ENCODE measurements at regions not wholly inside any gene's neighbourhood (a gene's known extent, or its start where the extent isn't known, plus 50 kb on each side); places are given as distances from the start of the nearest gene placed in this dataset.

DNA sequence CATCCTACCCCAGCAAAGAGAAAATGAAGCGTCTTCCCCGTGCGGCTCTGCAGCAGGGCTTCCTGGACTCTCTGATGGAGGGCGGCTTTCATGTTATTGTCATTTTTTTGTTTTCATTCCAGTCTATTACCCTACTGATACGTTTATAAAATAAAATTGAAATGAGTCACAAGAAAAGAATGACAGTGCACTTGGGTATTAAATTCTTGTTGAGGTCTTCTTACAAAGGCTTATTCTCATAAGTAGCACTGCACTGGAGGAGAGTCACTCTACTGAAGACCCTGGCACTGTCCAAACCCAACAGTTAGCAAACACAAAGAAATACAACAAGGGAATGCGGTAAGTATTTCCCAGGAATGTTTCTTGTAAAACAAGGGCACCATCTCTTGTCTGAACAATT is 379.3 kb downstream of the MAFB start:
- no peak for DNase-seq (ENCODE audit: low spot score)
- in situ Hi-C loops (cut with HindIII; ENCODE audit: low sequenced_read_pairs), result no loop called here

DNA sequence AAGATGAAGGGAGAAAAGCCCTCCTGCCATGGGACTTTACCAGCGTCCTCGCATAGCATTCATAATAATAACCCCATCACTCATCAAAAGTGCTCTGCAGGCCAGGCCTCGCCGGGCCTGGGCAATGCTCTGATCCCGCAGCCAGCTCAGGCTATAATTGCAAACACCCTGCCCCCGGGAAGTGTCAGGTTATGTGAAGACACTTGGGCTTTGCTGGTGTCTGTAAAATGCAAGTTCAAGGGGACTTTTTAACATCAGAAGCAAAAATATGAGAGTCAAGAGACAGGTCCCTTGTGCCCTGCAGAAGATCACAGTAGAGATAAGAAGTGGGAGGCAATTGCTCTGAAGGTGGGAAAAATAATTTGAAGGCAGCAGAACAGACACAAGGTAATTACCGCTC is 381.0 kb downstream of the MAFB start:
- DNase-seq (ENCODE audit: low spot score), result no peak
- in situ Hi-C loops (cut with HindIII; ENCODE audit: low sequenced_read_pairs), result no loop called here

GRCh38 chr20:40307268-40307667 is 381.8 kb downstream of the MAFB start:
- DNase-seq (ENCODE audit: low spot score), result no peak
- in situ Hi-C loops (cut with HindIII; ENCODE audit: low sequenced_read_pairs), result no loop called here

- DNase-seq (ENCODE audit: low spot score), result no peak
- in situ Hi-C loops (cut with HindIII; ENCODE audit: low sequenced_read_pairs), result no loop called here
Observed at GRCh38 chr20:40305303-40305702, 383.7 kb downstream of the MAFB start.

DNA sequence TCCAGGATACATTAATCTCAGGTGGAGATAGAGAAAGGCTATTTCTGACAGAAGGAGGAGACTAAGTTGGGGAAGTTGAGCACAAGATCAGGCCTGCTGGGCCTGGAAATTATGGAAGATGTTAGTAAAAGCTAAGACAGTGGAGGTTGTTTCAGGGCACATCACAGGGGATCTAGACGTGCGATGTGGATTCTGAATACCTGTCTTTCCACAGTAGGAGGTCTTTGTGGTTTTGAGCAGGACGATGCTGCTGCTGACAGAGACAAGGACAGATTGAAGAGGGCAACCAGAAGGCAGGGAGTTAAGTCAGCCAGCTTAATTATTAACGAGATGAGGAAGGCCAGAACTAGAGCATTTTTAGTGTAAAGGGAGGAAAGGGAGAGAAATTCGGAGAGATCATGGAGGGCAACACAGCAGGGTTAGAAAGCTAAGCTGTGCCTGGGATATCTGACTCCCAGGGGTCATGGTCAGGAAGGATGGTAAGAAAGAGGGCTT is 384.9 kb downstream of the MAFB start:
- DNase-seq (ENCODE audit: low spot score), result no peak
- in situ Hi-C loops (cut with HindIII; ENCODE audit: low sequenced_read_pairs), result no loop called here

DNA sequence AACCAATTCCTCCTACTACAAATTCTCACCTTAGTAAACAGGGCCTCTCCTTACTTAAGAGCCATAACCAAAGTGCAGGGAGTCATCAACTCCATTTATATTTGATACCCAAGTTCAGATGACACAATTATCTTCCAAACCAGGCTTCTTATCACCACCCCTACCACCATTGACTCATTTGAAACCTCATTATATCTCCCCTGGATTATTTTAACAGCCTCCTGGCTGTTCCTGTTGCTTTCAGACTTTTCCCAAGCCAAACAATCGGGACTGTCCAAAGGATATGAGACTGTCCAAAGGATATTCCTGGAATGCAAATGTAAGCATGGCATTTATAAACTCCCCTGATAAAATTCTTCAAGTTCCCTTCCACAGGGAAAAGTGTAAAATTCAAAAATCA is 394.3 kb downstream of the MAFB start:
- in situ Hi-C loops (cut with HindIII; ENCODE audit: low sequenced_read_pairs), result no loop called here
- DNase-seq (ENCODE audit: low spot score), result no peak

DNA sequence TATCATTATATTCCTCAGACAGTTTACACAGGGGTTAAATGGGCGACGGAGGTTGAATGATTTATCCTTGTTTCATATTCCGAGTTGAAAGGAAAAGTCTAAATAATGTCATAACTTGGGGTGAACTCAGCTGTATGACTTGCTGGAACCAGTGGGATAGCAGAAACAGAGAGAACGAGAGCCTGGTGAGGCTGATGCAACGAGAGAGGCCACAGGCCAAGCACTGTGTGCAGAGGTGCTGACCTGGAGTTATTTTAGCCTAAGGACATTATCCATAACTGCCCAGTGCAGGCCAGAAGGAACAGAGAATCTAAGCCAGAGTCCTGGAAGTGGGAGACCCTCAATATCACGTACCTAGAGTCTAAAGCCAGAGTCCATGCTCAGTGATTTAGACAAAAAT is 394.9 kb downstream of the MAFB start:
- in situ Hi-C loops (cut with HindIII; ENCODE audit: low sequenced_read_pairs), result no loop called here
- no peak for DNase-seq (ENCODE audit: low spot score)

DNA sequence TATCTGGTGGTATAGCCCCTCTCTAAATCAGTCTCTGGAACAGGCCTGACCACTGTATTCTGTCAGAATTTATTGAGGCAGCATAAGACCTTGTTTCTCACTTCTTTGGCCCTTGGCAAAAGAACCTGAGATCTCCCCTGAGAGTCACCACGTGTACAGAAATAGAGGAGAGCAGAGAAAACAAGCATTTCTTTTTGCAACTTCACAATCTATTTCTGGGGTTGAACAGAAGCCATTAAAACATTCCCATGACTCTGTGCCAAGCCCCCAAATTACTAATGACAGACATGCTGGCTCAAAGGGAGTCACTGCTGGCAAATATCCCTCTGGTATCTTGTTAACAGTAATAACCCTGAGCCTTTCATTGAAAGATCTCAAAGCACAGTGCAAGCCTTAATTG is 395.3 kb downstream of the MAFB start:
- in situ Hi-C loops (cut with HindIII; ENCODE audit: low sequenced_read_pairs), result no loop called here

GRCh38 chr20:40291493-40292135 is 397.4 kb downstream of the MAFB start:
- no peak for DNase-seq (ENCODE audit: low spot score)
- in situ Hi-C loops (cut with HindIII; ENCODE audit: low sequenced_read_pairs), result no loop called here

More for the DNA sequence above, 395.3 kb downstream of the MAFB start:
- no peak for DNase-seq (ENCODE audit: low spot score)

DNA sequence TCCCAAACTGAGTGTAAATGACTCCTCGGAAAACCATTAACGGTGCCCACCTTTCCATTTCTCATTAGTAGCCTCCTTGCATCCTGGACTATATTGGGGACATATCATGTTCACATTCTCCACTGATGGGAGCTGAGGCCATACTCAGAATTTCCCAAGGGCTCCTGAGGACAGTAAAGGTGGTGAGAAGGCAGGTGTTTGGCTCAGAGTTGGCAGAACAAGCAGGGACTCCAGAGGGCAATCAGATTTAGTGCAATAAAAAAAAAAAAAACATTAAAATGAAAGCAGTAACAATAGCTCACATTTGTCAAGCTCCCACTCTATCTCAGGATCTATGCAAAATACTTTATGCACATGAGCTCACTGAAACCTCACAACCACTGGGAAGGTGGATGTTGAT is 401.4 kb downstream of the MAFB start:
- DNase-seq (ENCODE audit: low spot score), result no peak
- in situ Hi-C loops (cut with HindIII; ENCODE audit: low sequenced_read_pairs), result no loop called here

DNA sequence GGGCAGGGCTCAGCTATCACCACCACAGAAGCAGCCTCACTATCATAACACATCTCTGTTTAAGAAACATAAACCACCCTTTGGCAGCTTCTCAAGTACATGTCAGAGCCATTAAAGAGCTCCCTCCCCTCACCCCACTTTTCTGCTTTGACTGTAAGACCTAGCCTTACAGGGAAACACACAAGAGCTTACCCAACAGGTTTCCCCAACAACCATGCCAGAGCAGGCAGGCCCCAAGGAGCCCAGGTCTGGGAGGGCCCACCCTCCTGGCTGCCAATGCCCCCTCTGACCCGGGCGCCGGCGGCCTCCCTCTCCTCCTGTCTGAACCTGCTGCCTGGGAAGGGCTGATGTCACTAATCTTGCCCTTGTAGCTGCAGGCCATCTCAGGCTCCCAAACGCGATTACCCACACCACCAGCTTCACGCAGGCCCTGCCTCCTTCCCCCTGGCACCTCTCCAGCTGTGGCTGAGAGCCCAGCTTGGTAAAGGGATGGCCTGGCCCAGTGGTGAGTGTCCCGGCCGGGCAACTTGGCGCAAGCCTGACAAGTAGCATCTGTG is 402.0 kb downstream of the MAFB start:
- peak; percentile 18 for DNase-seq (ENCODE audit: low spot score)
- in situ Hi-C loops (cut with HindIII; ENCODE audit: low sequenced_read_pairs), result no loop called here

DNA sequence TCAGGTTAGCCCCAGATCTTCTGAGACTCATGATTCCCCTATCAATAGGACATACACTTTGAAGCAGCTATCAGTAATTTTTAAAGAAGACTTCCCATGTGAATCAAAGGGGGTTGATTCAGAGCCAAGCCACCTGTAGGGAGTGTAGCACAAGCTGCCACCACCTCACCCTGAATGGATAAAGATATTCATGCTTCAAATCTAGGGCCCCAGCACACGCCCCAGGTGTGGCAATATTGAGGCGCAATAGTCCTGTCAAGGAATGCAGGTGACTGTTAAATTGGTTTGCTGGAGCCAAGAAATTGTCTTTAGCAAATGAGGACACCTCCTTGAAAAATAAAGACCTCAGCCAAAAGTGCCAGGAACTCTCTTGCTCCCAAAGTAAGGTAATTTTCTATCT is 404.4 kb downstream of the MAFB start:
- in situ Hi-C loops (cut with HindIII; ENCODE audit: low sequenced_read_pairs), result no loop called here
- DNase-seq (ENCODE audit: low spot score), result no peak

- in situ Hi-C loops (cut with HindIII; ENCODE audit: low sequenced_read_pairs), result no loop called here
- no peak for DNase-seq (ENCODE audit: low spot score)
Observed at GRCh38 chr20:40283689-40284088, 405.3 kb downstream of the MAFB start.

- in situ Hi-C loops (cut with HindIII; ENCODE audit: low sequenced_read_pairs), result no loop called here
- no peak for DNase-seq (ENCODE audit: low spot score)
Observed at GRCh38 chr20:40282941-40283340, 406.1 kb downstream of the MAFB start.

DNA sequence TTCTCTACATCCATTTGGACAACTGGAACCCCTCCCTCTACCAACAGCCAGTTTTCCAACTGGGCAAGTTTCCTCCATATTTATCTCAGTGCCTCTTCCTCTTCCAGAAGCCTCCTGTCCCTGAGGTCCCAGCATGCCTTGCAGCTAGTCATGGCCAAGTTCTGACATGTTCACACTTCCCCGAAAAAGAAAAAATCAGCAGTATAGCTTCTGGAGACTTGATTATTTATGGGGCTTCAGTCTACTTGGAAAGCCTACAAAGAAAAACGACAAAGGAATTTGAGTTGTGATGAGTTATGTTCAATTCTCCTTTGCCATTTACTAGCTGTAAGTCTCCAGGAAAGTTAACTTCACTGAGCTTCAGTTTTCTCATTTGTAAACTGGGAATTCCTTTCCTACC is 406.5 kb downstream of the MAFB start:
- in situ Hi-C loops (cut with HindIII; ENCODE audit: low sequenced_read_pairs), result no loop called here

GRCh38 chr20:40280616-40281015 is 408.4 kb downstream of the MAFB start:
- in situ Hi-C loops (cut with HindIII; ENCODE audit: low sequenced_read_pairs), result no loop called here
- no peak for DNase-seq (ENCODE audit: low spot score)

More for the DNA sequence above, 406.5 kb downstream of the MAFB start:
- DNase-seq (ENCODE audit: low spot score), result no peak

GRCh38 chr20:40279390-40279789 is 409.6 kb downstream of the MAFB start:
- in situ Hi-C loops (cut with HindIII; ENCODE audit: low sequenced_read_pairs), result no loop called here
- no peak for DNase-seq (ENCODE audit: low spot score)

DNA sequence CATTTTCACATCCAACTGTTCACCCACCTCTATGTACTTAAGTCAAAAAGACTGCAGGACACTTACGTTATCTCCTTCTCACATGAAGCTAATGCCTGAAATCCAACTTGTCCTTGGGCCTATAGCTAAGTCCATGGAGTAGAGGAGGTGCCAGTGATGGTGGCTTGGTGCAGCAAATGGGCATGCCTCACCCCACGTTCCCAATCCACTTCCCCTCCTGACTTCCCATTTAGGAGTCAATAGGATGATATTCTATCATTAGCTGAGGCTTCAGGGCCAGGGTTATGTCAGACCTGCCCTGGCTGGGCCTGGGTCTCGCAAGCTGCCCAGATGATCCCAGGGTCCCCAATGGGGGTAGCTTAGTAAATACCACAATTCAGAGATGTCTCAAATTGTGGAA is 410.4 kb downstream of the MAFB start:
- in situ Hi-C loops (cut with HindIII; ENCODE audit: low sequenced_read_pairs), result no loop called here
- DNase-seq (ENCODE audit: low spot score), result no peak

DNA sequence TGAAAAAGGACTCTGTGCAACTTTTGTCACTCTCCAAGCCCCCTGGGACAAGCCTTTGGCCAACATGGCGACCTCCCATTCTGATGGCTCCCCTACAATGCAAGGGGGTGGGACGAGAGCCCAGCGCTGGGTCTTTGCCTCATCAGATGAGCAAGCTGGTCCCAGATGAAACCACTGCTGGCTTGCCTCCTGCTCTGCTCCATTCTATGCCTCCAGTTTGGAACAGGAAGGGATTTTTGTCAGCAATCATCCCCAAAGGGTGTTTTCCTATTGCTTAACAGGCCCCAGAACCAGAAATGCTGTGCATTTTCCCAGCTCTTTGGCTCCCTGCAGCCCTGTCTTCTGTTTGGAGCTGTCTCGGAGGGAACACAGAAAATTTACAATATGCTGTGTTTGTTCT is 412.7 kb downstream of the MAFB start:
- DNase-seq (ENCODE audit: low spot score), result no peak
- in situ Hi-C loops (cut with HindIII; ENCODE audit: low sequenced_read_pairs), result no loop called here

DNA sequence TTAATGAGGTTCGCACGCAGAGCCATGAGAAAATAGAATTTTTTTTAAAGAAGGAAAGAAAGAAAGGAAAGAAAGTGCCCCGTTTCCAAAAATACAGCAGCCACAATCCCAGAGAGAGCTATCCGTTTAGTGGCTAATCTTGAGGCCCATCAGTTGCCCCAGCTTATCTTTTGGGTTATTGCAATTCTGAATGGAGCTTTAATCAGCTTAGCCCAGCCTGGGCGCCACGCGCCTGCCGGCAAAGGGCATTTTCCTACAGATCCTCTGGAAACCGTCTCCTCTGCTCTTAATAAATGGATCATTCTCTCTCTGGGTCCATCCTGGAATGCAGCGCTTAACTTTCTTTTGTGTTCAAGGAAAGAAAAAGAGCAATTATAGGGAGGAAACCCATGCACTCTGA is 413.3 kb downstream of the MAFB start:
- in situ Hi-C loops (cut with HindIII; ENCODE audit: low sequenced_read_pairs), result no loop called here
- DNase-seq (ENCODE audit: low spot score), result no peak

- DNase-seq (ENCODE audit: low spot score), result no peak
- in situ Hi-C loops (cut with HindIII; ENCODE audit: low sequenced_read_pairs), result no loop called here
Observed at GRCh38 chr20:40274912-40275533, 414.0 kb downstream of the MAFB start.

Measured in G401 (cell line).